ENCODE measurements at regions not wholly inside any gene's neighbourhood (a gene's known extent, or its start where the extent isn't known, plus 50 kb on each side); places are given as distances from the start of the nearest gene placed in this dataset.

DNA sequence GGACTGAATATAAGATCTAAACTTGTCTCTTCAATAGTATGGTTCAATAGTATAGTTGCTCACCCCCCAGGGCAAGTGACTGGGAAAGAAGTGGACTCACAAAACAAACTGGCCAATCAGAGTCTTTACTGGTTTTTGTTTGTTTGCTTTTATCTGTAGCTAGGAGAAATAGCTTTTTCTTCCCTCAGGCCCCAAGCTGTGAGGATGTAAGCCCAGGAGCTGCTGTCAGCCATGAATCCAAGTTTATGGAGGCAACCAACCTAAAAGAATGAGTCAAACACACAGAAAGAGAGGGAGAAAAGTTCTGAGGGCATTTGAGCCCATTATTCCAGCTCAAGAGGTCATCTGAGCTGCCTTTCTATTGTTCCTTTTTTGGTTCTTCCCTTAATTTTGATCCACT, 375.3 kb downstream of the BCAT1 start:
- Histone ChIP-seq H3K27ac (ENCODE audit: low read length) (no peak overlapping the region), H3K27me3 (ENCODE audit: control insufficient read depth, insufficient read depth, low read length) (no peaks in the 10 kb centered on the region), H3K36me3 (ENCODE audit: control insufficient read depth, low read depth, low read length) (no peaks in the 10 kb centered on the region), H3K9ac (ENCODE audit: low read length) (no peak overlapping the region), H3K4me1 (ENCODE audit: control insufficient read depth, low read depth, low read length) (no peaks in the 10 kb centered on the region), H3K4me3 (ENCODE audit: low read length) (no peak overlapping the region), H3K9me3 (ENCODE audit: control insufficient read depth, low read depth, low read length) (no peaks in the 10 kb centered on the region)

DNA sequence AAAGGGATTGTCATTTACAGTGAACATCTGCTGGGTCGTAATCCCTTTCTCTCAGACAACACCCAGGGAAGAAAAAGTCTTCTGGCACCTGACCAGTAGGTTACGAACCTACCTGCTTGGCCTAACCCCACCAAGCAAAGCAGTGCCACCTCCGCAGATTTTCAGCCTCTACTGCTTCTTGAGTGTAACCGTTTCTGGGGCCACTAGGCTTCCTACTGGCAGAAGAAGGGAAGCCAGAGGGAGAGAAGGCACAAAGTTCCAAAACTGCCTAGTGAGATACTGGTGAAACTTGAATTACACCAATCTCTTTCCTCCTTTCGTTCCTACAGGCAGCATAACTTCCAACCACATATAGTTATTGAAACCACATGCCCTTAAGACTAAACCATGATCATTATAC, 383.6 kb downstream of the BCAT1 start:
- H3K27me3 ChIP-seq (ENCODE audit: control insufficient read depth, insufficient read depth, low read length) = peaks cover 38% of the 10 kb centered on the region
- H3K36me3 ChIP-seq (ENCODE audit: control insufficient read depth, low read depth, low read length) = no peaks in the 10 kb centered on the region
- H3K4me3 ChIP-seq (ENCODE audit: low read length) = no peak overlapping the region
- H3K27ac ChIP-seq (ENCODE audit: low read length) = no peak overlapping the region
- H3K9me3 ChIP-seq (ENCODE audit: control insufficient read depth, low read depth, low read length) = no peaks in the 10 kb centered on the region
- H3K9ac ChIP-seq (ENCODE audit: low read length) = no peak overlapping the region
- peaks cover 17% of the 10 kb centered on the region for H3K4me1 ChIP-seq (ENCODE audit: control insufficient read depth, low read depth, low read length)

DNA sequence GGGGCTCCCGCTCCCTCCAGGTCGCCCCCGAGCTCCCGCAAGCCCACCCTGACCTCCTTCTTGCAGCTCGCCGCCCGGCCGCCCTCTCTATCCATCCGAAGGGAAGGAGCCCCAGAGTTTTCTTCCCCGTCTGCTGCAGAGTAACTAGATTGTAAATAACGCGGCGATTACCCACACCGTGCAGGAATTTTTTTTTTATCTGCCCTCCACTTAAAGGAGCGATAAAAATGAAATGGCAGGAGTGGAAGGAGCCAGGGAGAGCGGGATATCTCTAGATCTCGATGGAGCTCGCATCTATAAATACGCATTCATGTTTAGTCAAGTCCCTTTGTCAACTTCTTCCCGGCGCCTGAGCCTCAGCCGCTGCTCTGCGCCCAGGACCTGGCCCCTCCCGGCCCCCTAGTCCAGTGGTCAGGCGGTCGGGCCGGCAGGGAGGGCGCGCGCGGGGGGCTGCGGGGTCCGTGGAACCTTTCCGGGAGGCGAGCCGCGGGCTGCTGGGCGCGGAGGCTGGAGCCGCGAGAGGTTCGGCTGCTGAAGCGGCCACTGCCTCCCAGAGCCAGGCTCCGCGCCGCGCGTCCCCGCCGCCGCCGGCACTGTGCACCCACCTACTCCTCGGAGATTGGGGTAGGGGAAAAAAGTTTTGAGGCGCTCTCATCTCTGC, 386.0 kb downstream of the BCAT1 start:
- no peaks in the 10 kb centered on the region for H3K36me3 ChIP-seq (ENCODE audit: control insufficient read depth, low read depth, low read length)
- peaks cover 46% of the 10 kb centered on the region for H3K27me3 ChIP-seq (ENCODE audit: control insufficient read depth, insufficient read depth, low read length)
- H3K4me1 ChIP-seq (ENCODE audit: control insufficient read depth, low read depth, low read length) = peaks cover 31% of the 10 kb centered on the region
- no peak overlapping the region for H3K27ac ChIP-seq (ENCODE audit: low read length)
- no peaks in the 10 kb centered on the region for H3K9me3 ChIP-seq (ENCODE audit: control insufficient read depth, low read depth, low read length)
- H3K9ac ChIP-seq (ENCODE audit: low read length) = peak overlapping the region; percentile 73
- H3K4me3 ChIP-seq (ENCODE audit: low read length) = peak overlapping the region; percentile 79

DNA sequence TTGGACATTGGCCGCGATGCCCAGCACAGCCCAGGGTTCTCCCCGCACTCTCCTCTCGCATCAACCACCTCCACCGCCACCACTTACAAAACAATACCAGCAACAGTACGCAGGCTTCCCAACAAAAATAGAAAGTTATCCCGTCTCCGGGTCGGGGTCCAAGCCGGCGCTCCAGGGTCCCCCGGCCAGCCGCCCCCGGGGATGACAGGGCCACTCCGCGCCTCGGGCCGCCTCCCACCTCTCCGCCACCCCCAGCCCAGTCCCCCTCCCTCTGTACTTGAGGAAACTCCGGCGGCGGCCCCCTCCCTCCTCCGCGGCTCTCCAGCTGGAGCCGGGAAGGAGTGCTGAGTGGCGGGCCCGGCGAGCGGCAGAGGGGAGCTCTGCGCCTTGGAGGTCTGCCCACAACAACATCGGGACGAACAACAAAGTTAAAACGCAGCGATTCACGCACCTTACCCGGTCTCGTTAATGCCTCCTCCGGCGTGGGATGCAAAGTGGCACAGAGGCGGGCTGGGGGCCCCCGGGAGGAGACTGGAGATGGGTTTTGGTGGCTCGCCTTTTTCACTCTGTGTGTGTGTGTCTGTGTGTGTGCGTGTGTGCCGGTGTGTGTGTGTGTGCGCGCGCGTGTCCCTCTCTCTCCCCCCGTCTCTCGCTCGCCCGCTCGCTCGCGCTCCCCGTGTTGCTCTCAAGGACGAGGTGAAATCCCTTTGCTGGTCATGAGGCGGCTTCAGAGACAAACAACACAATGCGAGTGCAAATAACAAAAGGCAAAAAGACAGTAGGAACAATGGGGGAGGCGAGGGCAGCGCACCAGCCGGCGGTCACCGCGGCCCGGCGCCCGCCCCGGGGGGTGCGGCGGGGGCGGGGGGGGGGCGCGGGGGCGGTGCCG, 386.8 kb downstream of the BCAT1 start:
- no peaks in the 10 kb centered on the region for H3K9me3 ChIP-seq (ENCODE audit: control insufficient read depth, low read depth, low read length)
- peak overlapping the region; percentile 54 for H3K27ac ChIP-seq (ENCODE audit: low read length)
- H3K4me1 ChIP-seq (ENCODE audit: control insufficient read depth, low read depth, low read length) = peaks cover 31% of the 10 kb centered on the region
- no peaks in the 10 kb centered on the region for H3K36me3 ChIP-seq (ENCODE audit: control insufficient read depth, low read depth, low read length)
- H3K9ac ChIP-seq (ENCODE audit: low read length) = peak overlapping the region; percentile 79
- H3K27me3 ChIP-seq (ENCODE audit: control insufficient read depth, insufficient read depth, low read length) = peaks cover 46% of the 10 kb centered on the region
- peak overlapping the region; percentile 96 for H3K4me3 ChIP-seq (ENCODE audit: low read length)

DNA sequence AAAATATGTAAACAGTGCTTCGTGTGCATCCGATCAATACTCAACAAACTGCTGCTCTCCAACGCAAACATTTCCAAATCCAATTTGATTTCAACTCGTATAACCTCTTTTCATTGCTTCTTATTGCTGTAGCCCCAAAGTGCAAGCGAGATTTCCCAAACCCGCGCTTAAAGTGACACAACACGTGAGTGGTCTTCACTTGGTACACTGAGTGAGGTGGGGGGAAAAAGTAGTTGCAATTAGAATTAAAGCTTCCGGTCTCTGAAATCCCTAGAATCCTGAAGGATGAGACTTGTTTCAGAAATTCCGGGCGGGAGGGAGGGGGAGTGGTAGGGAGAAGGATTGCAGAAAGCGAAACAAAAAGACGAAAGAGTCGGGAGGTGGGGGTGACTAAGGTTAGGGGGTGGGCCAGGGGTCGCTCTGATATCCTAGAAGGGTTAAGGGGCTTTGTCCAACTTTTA, 387.5 kb downstream of the BCAT1 start:
- Histone ChIP-seq H3K27me3 (ENCODE audit: control insufficient read depth, insufficient read depth, low read length) (peaks cover 46% of the 10 kb centered on the region), H3K9ac (ENCODE audit: low read length) (peak overlapping the region; percentile 79), H3K9me3 (ENCODE audit: control insufficient read depth, low read depth, low read length) (no peaks in the 10 kb centered on the region), H3K4me1 (ENCODE audit: control insufficient read depth, low read depth, low read length) (peaks cover 31% of the 10 kb centered on the region), H3K4me3 (ENCODE audit: low read length) (peak overlapping the region; percentile 96), H3K27ac (ENCODE audit: low read length) (no peak overlapping the region), H3K36me3 (ENCODE audit: control insufficient read depth, low read depth, low read length) (no peaks in the 10 kb centered on the region)

DNA sequence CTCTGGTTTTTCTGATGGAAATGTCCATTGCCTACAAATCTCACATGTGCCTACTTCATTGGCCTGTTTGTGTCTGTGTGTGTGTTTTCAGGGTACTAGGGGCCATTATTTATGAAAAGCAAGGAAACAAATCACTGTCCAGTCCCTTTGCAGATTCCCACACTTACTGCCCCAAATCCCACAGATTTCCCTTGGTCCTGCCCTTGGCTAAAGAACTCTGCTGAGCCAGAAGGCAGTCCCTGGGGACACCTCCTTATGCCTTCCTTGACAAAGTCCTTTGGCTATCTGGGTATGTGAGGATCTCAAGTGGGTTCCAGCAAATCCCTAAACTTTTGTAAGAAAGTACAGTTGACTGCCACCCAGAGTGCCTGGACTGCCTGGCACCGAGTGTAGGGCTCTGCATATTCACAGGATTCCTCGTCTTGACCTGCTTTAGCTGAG, 388.1 kb downstream of the BCAT1 start:
- Histone ChIP-seq H3K27me3 (ENCODE audit: control insufficient read depth, insufficient read depth, low read length) (peaks cover 45% of the 10 kb centered on the region), H3K4me3 (ENCODE audit: low read length) (peak overlapping the region; percentile 96), H3K4me1 (ENCODE audit: control insufficient read depth, low read depth, low read length) (peaks cover 31% of the 10 kb centered on the region), H3K36me3 (ENCODE audit: control insufficient read depth, low read depth, low read length) (no peaks in the 10 kb centered on the region), H3K9ac (ENCODE audit: low read length) (peak overlapping the region; percentile 79), H3K27ac (ENCODE audit: low read length) (no peak overlapping the region), H3K9me3 (ENCODE audit: control insufficient read depth, low read depth, low read length) (no peaks in the 10 kb centered on the region)

DNA sequence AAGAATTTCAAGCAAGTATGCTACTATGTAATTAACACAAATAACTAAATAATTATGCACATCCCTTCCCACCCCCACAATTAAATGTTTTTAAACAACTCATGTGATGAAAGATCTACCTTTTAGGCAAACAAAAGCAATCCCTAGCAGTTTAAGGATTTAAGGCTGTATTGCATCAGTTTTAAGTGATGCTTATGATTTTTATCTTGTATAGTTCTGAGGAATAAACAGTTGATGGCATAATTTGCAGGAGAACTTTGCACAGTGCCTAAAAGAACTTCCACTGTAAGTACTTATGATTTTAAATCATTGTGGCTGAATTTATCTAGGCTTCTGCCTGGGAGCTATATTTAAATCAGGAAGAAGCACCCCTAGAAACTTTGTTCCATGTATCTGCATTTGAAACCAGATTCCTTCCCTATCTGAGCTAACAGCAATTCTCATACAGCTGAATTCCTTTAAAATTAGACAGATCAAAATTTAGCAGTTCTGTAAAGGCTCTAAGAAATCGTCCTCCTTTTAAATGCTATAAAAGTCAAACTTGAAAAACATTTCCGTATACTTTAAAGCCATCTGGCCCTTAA, 388.6 kb downstream of the BCAT1 start:
- Histone ChIP-seq H3K36me3 (ENCODE audit: control insufficient read depth, low read depth, low read length) (no peaks in the 10 kb centered on the region), H3K27ac (ENCODE audit: low read length) (no peak overlapping the region), H3K9ac (ENCODE audit: low read length) (no peak overlapping the region), H3K27me3 (ENCODE audit: control insufficient read depth, insufficient read depth, low read length) (peaks cover 40% of the 10 kb centered on the region), H3K9me3 (ENCODE audit: control insufficient read depth, low read depth, low read length) (no peaks in the 10 kb centered on the region), H3K4me3 (ENCODE audit: low read length) (peak overlapping the region; percentile 96), H3K4me1 (ENCODE audit: control insufficient read depth, low read depth, low read length) (peaks cover 31% of the 10 kb centered on the region)

DNA sequence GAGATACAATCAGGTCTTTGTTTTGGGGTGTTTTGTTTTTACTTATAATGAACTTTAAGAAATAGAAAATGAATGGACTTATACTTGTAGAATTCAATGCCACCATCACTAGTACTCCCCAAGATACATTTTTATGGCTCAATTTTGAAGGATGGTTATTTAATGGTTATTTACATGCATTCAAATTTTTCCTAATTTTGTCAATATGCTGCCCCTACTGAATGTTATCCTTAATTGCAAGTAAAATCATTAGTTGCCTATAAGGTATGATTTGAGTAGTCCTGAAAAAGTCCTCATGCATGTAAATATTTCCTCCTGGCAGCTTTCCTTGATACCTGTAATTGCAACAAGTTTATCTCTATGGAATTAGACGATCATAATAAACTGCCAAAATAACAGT, 391.2 kb downstream of the BCAT1 start:
- Histone ChIP-seq H3K27ac (ENCODE audit: low read length) (no peak overlapping the region), H3K4me3 (ENCODE audit: low read length) (no peak overlapping the region), H3K36me3 (ENCODE audit: control insufficient read depth, low read depth, low read length) (no peaks in the 10 kb centered on the region), H3K4me1 (ENCODE audit: control insufficient read depth, low read depth, low read length) (peaks cover 23% of the 10 kb centered on the region), H3K9ac (ENCODE audit: low read length) (no peak overlapping the region), H3K9me3 (ENCODE audit: control insufficient read depth, low read depth, low read length) (no peaks in the 10 kb centered on the region), H3K27me3 (ENCODE audit: control insufficient read depth, insufficient read depth, low read length) (peaks cover 18% of the 10 kb centered on the region)

DNA sequence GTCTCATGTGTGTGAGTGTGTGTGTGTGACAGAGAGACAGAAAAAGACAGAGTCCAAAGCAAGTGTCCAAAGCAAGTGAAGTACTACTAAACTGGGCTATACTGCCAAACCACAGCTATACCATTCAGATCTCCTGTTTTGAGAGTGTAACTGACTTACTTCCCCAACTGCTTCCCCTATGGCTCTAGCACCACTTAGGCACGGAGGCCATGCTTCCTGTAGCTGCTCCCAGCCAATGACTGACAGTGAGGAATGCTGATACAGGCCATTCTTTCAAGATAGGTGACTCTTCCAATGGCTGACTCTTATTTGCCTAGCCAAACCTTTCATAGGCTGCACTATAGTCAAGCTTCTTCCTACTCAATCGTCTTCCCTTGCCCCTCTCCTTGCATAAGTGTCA, 393.2 kb downstream of the BCAT1 start:
- Histone ChIP-seq H3K4me3 (ENCODE audit: low read length) (no peak overlapping the region), H3K36me3 (ENCODE audit: control insufficient read depth, low read depth, low read length) (no peaks in the 10 kb centered on the region), H3K27ac (ENCODE audit: low read length) (no peak overlapping the region), H3K27me3 (ENCODE audit: control insufficient read depth, insufficient read depth, low read length) (peaks cover 12% of the 10 kb centered on the region), H3K4me1 (ENCODE audit: control insufficient read depth, low read depth, low read length) (peaks cover 26% of the 10 kb centered on the region), H3K9me3 (ENCODE audit: control insufficient read depth, low read depth, low read length) (no peaks in the 10 kb centered on the region), H3K9ac (ENCODE audit: low read length) (no peak overlapping the region)

DNA sequence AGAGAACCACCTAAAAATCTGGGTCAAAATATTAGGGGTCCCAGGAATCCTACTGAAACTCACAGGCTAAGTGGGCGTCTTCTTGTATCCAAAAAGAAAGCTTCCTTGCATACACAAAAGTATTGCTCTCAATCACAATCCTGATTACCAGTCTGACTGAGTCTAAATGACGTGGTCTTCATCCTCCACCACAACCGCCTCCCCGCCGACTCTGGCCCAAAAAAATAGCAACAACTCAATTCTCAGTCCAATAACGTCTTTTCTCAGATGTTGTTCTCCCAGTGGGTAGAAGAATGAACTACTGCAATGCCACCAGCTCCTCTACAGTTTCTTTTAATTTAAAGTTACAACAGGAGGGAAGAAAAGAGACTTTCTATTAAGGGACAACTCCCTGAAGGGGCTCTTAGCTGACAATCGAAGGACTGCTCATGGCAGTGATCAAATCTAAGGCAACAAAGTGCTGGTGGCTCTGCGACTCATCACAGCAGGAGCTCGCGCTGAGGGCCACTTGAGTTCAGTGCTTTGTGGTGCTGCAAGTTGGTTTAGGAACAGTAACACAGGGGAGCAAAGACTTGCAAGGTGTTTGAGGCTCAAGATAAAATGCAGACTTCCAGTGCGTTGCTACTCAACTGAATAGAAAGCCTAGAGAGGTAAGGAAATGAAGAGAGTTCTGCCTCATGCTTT, 394.1 kb downstream of the BCAT1 start:
- Histone ChIP-seq H3K27me3 (ENCODE audit: control insufficient read depth, insufficient read depth, low read length) (peaks cover 2% of the 10 kb centered on the region), H3K36me3 (ENCODE audit: control insufficient read depth, low read depth, low read length) (no peaks in the 10 kb centered on the region), H3K27ac (ENCODE audit: low read length) (no peak overlapping the region), H3K9me3 (ENCODE audit: control insufficient read depth, low read depth, low read length) (no peaks in the 10 kb centered on the region), H3K4me3 (ENCODE audit: low read length) (no peak overlapping the region), H3K4me1 (ENCODE audit: control insufficient read depth, low read depth, low read length) (peaks cover 22% of the 10 kb centered on the region), H3K9ac (ENCODE audit: low read length) (no peak overlapping the region)

DNA sequence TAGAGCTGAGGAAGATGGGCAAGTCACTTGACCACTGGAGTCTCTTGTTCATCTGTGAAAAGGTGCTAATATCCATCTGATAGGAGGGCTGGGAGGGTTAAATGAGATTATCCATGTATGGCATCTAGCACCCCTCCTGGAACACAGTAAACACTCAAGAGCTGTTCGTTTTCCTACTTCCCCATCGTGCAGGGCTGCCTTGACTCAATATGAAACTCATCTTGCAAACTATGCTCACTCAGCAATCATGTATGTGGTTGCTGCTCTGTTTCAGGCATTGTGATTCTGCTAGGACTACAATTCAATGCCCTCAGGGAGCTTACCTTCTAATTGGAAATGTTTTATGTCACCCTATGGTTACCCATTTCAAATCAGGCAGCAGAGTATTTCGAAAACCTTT, 395.6 kb downstream of the BCAT1 start:
- no peak overlapping the region for H3K9ac ChIP-seq (ENCODE audit: low read length)
- H3K4me1 ChIP-seq (ENCODE audit: control insufficient read depth, low read depth, low read length) = peaks cover 15% of the 10 kb centered on the region
- H3K4me3 ChIP-seq (ENCODE audit: low read length) = no peak overlapping the region
- H3K27ac ChIP-seq (ENCODE audit: low read length) = no peak overlapping the region
- H3K36me3 ChIP-seq (ENCODE audit: control insufficient read depth, low read depth, low read length) = no peaks in the 10 kb centered on the region
- H3K27me3 ChIP-seq (ENCODE audit: control insufficient read depth, insufficient read depth, low read length) = no peaks in the 10 kb centered on the region
- H3K9me3 ChIP-seq (ENCODE audit: control insufficient read depth, low read depth, low read length) = no peaks in the 10 kb centered on the region

Data from iPS-18a (cell line).